H9 (cell line): ENCODE measurements at regions not wholly inside any gene's neighbourhood (a gene's known extent, or its start where the extent isn't known, plus 50 kb on each side); places are given as distances from the start of the nearest gene placed in this dataset.

ENCODE experiments used
- DNase-seq: peaks from one replicate; pipeline ENCODE4 v3.0.0-alpha.2; 2017
- H2AFZ ChIP-seq: one replicate; pipeline ENCODE4 v1.6.1; 2013; ENCODE audit warnings: mild to moderate bottlenecking, low read length, control low read depth, moderate library complexity
- H2AK5ac ChIP-seq: 2 replicates; pipeline ENCODE4 v1.6.1; 2013; ENCODE audit warnings: low read length, control low read depth, mixed read lengths; ENCODE audit not compliant: insufficient read length
- H2BK120ac ChIP-seq: one replicate; pipeline ENCODE4 v1.6.1; 2013; ENCODE audit warnings: low read depth, mild to moderate bottlenecking, low read length, control low read depth, inconsistent platforms; ENCODE audit not compliant: poor library complexity, severe bottlenecking
- H2BK12ac ChIP-seq: 2 replicates; pipeline ENCODE4 v1.6.1; 2013; ENCODE audit warnings: low read length, control low read depth, mixed read lengths, low read depth; ENCODE audit not compliant: insufficient read length
- H2BK15ac ChIP-seq: 2 replicates; pipeline ENCODE4 v1.6.1; 2013; ENCODE audit warnings: low read depth, low read length, control low read depth
- H2BK20ac ChIP-seq: one replicate; pipeline ENCODE4 v1.6.1; 2013; ENCODE audit warnings: low read depth, mild to moderate bottlenecking, low read length, control low read depth, inconsistent platforms; ENCODE audit not compliant: poor library complexity, severe bottlenecking
- H2BK5ac ChIP-seq: 2 replicates; pipeline ENCODE4 v1.6.1; 2013; ENCODE audit warnings: low read length, control low read depth, mixed read lengths; ENCODE audit not compliant: insufficient read length
- H3K14ac ChIP-seq: 2 replicates; pipeline ENCODE4 v1.6.1; 2013; ENCODE audit warnings: low read length, control low read depth; ENCODE audit not compliant: insufficient read depth
- H3K18ac ChIP-seq: 2 replicates; pipeline ENCODE4 v1.6.1; 2013; ENCODE audit warnings: low read depth, mild to moderate bottlenecking, mixed read lengths, low read length, control low read depth; ENCODE audit not compliant: insufficient read length
- H3K23ac ChIP-seq: 2 replicates; pipeline ENCODE4 v1.6.1; 2013; ENCODE audit warnings: low read length, control low read depth, mixed read lengths, low read depth; ENCODE audit not compliant: insufficient read length
- H3K23me2 ChIP-seq: 2 replicates; pipeline ENCODE4 v1.6.1; 2013; ENCODE audit warnings: low read depth, mild to moderate bottlenecking, mixed read lengths, low read length, control low read depth; ENCODE audit not compliant: insufficient read length, poor library complexity, severe bottlenecking
- H3K27ac ChIP-seq: 2 replicates; pipeline ENCODE4 v1.5.1; 2013; ENCODE audit warnings: low read length, control low read depth, mixed read lengths, low read depth; ENCODE audit not compliant: insufficient read length
- H3K27me3 ChIP-seq: 2 replicates; pipeline ENCODE4 v1.6.1; 2013; ENCODE audit warnings: low read length, control low read depth, inconsistent platforms; ENCODE audit not compliant: insufficient read depth
- H3K4ac ChIP-seq: 2 replicates; pipeline ENCODE4 v1.6.1; 2013; ENCODE audit warnings: low read depth, mild to moderate bottlenecking, control low read depth, inconsistent platforms, low read length, moderate library complexity
- H3K4me1 ChIP-seq: 2 replicates; pipeline ENCODE4 v1.6.1; 2013; ENCODE audit warnings: low read length, control low read depth, inconsistent platforms; ENCODE audit not compliant: insufficient read depth
- H3K4me2 ChIP-seq: 2 replicates; pipeline ENCODE4 v1.6.1; 2013; ENCODE audit warnings: low read length, control low read depth, mixed read lengths; ENCODE audit not compliant: insufficient read length, insufficient read depth
- H3K56ac ChIP-seq: 2 replicates; pipeline ENCODE4 v1.6.1; 2013; ENCODE audit warnings: low read depth, mild to moderate bottlenecking, mixed read lengths, low read length, control low read depth; ENCODE audit not compliant: insufficient read length
- H3K79me1 ChIP-seq: 2 replicates; pipeline ENCODE4 v1.6.1; 2013; ENCODE audit warnings: low read depth, mild to moderate bottlenecking, moderate library complexity, low read length, control low read depth, inconsistent platforms; ENCODE audit not compliant: insufficient read depth, poor library complexity, severe bottlenecking
- H3K79me2 ChIP-seq: 2 replicates; pipeline ENCODE4 v1.6.1; 2013; ENCODE audit warnings: low read length, control low read depth, inconsistent platforms; ENCODE audit not compliant: insufficient read depth
- H3K9ac ChIP-seq: 2 replicates; pipeline ENCODE4 v1.6.1; 2013; ENCODE audit warnings: low read length, control low read depth, mixed read lengths; ENCODE audit not compliant: insufficient read length; ENCODE audit errors: extremely low read depth
- H3K9me3 ChIP-seq: one replicate; pipeline ENCODE4 v1.6.1; 2013; ENCODE audit warnings: low read depth, low read length, inconsistent platforms; ENCODE audit not compliant: control insufficient read depth
- H3T11ph ChIP-seq: one replicate; pipeline ENCODE4 v1.6.1; 2013; ENCODE audit warnings: mild to moderate bottlenecking, low read length, control low read depth, inconsistent platforms
- H4K20me1 ChIP-seq: one replicate; pipeline ENCODE4 v1.6.1; 2013; ENCODE audit not compliant: control insufficient read depth, insufficient read length, insufficient read depth
- H4K5ac ChIP-seq: 2 replicates; pipeline ENCODE4 v1.6.1; 2013; ENCODE audit warnings: low read depth, mild to moderate bottlenecking, mixed read lengths, low read length, control low read depth; ENCODE audit not compliant: insufficient read length
- H4K8ac ChIP-seq: replicated peaks from 2 replicates; pipeline ENCODE4 v1.6.1; 2013; ENCODE audit warnings: low read length, control low read depth, mixed read lengths, low read depth; ENCODE audit not compliant: insufficient read length
- H4K91ac ChIP-seq: 2 replicates; pipeline ENCODE4 v1.6.1; 2013; ENCODE audit warnings: low read depth, mild to moderate bottlenecking, moderate library complexity, mixed read lengths, low read length, control low read depth; ENCODE audit not compliant: insufficient read length
- H3K27ac Mint-ChIP-seq, 3 experiments: 2 replicates in 2 of 3; 3 replicates in 1 of 3; pipeline ENCODE4 v1.8.0; 2020 to 2021; ENCODE audit warnings: mixed read lengths in 3 of 3, mild to moderate bottlenecking in 1 of 3, moderate library complexity in 1 of 3
- H3K27me3 Mint-ChIP-seq: 2 replicates; pipeline ENCODE4 v1.8.0; 2021; ENCODE audit warnings: low read depth, mild to moderate bottlenecking, moderate library complexity, mixed read lengths
- H3K36me3 Mint-ChIP-seq, 3 experiments: 2 replicates in 2 of 3; 3 replicates in 1 of 3; pipeline ENCODE4 v1.8.0; 2020 to 2021; ENCODE audit warnings: low read depth in 3 of 3, mixed read lengths in 3 of 3; ENCODE audit not compliant: insufficient read depth in 1 of 3
- H3K4me1 Mint-ChIP-seq, 2 experiments: 2 replicates each; pipeline ENCODE4 v1.8.0; 2020; ENCODE audit warnings: mixed read lengths in 2 of 2
- H3K4me3 Mint-ChIP-seq, 2 experiments: 2 replicates in 1 of 2; 3 replicates in 1 of 2; pipeline ENCODE4 v1.8.0; 2020 to 2021; ENCODE audit warnings: mild to moderate bottlenecking in 2 of 2, mixed read lengths in 2 of 2, moderate library complexity in 1 of 2
- H3K9me3 Mint-ChIP-seq, 2 experiments: 2 replicates in 1 of 2; 3 replicates in 1 of 2; pipeline ENCODE4 v1.8.0; 2020; ENCODE audit warnings: mild to moderate bottlenecking in 2 of 2, mixed read lengths in 2 of 2, moderate library complexity in 1 of 2
- TF ChIP-seq, protein P1 (sequence below): fragments of 200-600 bp; sonication (generic); conservative IDR thresholded peaks from 3 replicates; pipeline ENCODE4 v1.8.0; 2021; ENCODE audit warnings: antibody characterized with exemption, mild to moderate bottlenecking

DNA sequence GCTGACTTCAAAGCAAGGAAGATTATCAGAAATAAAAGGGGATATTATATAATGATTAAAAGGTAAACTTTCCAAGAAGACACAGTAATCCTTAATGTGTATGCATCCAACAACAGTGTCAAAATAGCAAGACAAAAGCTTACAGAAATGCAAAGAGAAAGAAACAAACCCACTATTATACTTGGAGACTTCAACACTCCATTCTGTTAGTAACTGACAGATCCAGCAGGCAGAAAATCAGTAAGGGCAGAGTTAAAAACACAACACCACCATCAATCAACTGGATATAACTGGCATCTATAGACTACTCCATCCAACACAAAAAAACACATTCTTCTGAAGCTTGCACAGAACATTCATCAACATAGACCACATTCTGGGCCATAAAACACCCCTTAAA is 103.8 kb downstream of the OR13A1 start:
- no peaks in the 10 kb centered on the region for H3K4me1 Mint-ChIP-seq

More for the DNA sequence above, 103.8 kb downstream of the OR13A1 start:
- no peaks in the 10 kb centered on the region for H3K23me2 ChIP-seq
- H2BK20ac ChIP-seq: no peak overlapping the region
- no peaks in the 10 kb centered on the region for H3K79me2 ChIP-seq
- no peak overlapping the region for H4K91ac ChIP-seq
- DNase-seq: no peak
- no peaks in the 10 kb centered on the region for H3K27me3 ChIP-seq
- no peak overlapping the region for H4K8ac ChIP-seq
- TF ChIP-seq, protein P1, sequence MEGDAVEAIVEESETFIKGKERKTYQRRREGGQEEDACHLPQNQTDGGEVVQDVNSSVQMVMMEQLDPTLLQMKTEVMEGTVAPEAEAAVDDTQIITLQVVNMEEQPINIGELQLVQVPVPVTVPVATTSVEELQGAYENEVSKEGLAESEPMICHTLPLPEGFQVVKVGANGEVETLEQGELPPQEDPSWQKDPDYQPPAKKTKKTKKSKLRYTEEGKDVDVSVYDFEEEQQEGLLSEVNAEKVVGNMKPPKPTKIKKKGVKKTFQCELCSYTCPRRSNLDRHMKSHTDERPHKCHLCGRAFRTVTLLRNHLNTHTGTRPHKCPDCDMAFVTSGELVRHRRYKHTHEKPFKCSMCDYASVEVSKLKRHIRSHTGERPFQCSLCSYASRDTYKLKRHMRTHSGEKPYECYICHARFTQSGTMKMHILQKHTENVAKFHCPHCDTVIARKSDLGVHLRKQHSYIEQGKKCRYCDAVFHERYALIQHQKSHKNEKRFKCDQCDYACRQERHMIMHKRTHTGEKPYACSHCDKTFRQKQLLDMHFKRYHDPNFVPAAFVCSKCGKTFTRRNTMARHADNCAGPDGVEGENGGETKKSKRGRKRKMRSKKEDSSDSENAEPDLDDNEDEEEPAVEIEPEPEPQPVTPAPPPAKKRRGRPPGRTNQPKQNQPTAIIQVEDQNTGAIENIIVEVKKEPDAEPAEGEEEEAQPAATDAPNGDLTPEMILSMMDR: no peak
- H3T11ph ChIP-seq: no peak overlapping the region
- no peak overlapping the region for H3K27ac Mint-ChIP-seq
- H3K4ac ChIP-seq: no peak overlapping the region
- H3K27ac ChIP-seq: no peak overlapping the region
- H3K23ac ChIP-seq: no peak overlapping the region
- no peaks in the 10 kb centered on the region for H3K4me1 ChIP-seq
- no peaks in the 10 kb centered on the region for H3K9me3 ChIP-seq
- no peak overlapping the region for H3K18ac ChIP-seq
- no peak overlapping the region for H3K56ac ChIP-seq
- H2AFZ ChIP-seq: no peak overlapping the region
- peaks cover 0 to 12% (median 0%) of the 10 kb centered on the region in 3 experiments; a peak in 4 of 7 replicates for H3K36me3 Mint-ChIP-seq
- no peak overlapping the region for H3K4me3 Mint-ChIP-seq
- H2BK5ac ChIP-seq: no peak overlapping the region
- no peak overlapping the region for H2BK12ac ChIP-seq
- no peak overlapping the region for H2AK5ac ChIP-seq
- peaks cover 7 to 11% of the 10 kb centered on the region in 2 experiments for H3K9me3 Mint-ChIP-seq
- no peaks in the 10 kb centered on the region for H3K79me1 ChIP-seq
- H3K9ac ChIP-seq: no peak overlapping the region
- no peak overlapping the region for H3K4me2 ChIP-seq
- no peak overlapping the region for H2BK120ac ChIP-seq
- H3K14ac ChIP-seq: no peak overlapping the region
- no peaks in the 10 kb centered on the region for H4K20me1 ChIP-seq
- H4K5ac ChIP-seq: no peak overlapping the region
- no peak overlapping the region for H2BK15ac ChIP-seq
- H3K27me3 Mint-ChIP-seq: peaks cover 2% of the 10 kb centered on the region; the same call in 1 of the 2 replicates
